ENCODE measurements at regions not wholly inside any gene's neighbourhood (a gene's known extent, or its start where the extent isn't known, plus 50 kb on each side); places are given as distances from the start of the nearest gene placed in this dataset.

GRCh38 chr6:141562851-141563763 is 569.6 kb upstream of the GJE1 start:
- DNase-seq (ENCODE audit: low read depth) = peak; percentile 70
- peak; percentile 78 for TF ChIP-seq CTCF (conservative IDR thresholded peaks at IDR 0.05; ENCODE audit: low read depth, low read length)
- H3K4me3 ChIP-seq (ENCODE audit: low read length) = peak overlapping the region; percentile 19

GRCh38 chr6:141562186-141562811 is 570.4 kb upstream of the GJE1 start:
- no peak for TF ChIP-seq CTCF (conservative IDR thresholded peaks at IDR 0.05; ENCODE audit: low read depth, low read length)
- H3K4me3 ChIP-seq (ENCODE audit: low read length) = peak overlapping the region; percentile 19
- no peak for DNase-seq (ENCODE audit: low read depth)

- no peak for TF ChIP-seq CTCF (conservative IDR thresholded peaks at IDR 0.05; ENCODE audit: low read depth, low read length)
- DNase-seq (ENCODE audit: low read depth) = no peak
- no peak overlapping the region for H3K4me3 ChIP-seq (ENCODE audit: low read length)
These were observed 571.6 kb upstream of the GJE1 start for GRCh38 chr6:141561154-141561553.

- H3K4me3 ChIP-seq (ENCODE audit: low read length) = no peak overlapping the region
- no peak for TF ChIP-seq CTCF (conservative IDR thresholded peaks at IDR 0.05; ENCODE audit: low read depth, low read length)
- DNase-seq (ENCODE audit: low read depth) = peak; percentile 80
These were observed 580.3 kb upstream of the GJE1 start for GRCh38 chr6:141552463-141552862.

- TF ChIP-seq CTCF (conservative IDR thresholded peaks at IDR 0.05; ENCODE audit: low read depth, low read length) = no peak
- no peak for DNase-seq (ENCODE audit: low read depth)
- no peak overlapping the region for H3K4me3 ChIP-seq (ENCODE audit: low read length)
These were observed 580.7 kb upstream of the GJE1 start for GRCh38 chr6:141552031-141552430.

- DNase-seq (ENCODE audit: low read depth) = no peak
- TF ChIP-seq CTCF (conservative IDR thresholded peaks at IDR 0.05; ENCODE audit: low read depth, low read length) = no peak
- no peak overlapping the region for H3K4me3 ChIP-seq (ENCODE audit: low read length)
These were observed 581.4 kb upstream of the GJE1 start for GRCh38 chr6:141551318-141551717.
